ENCODE measurements at regions not wholly inside any gene's neighbourhood (a gene's known extent, or its start where the extent isn't known, plus 50 kb on each side); places are given as distances from the start of the nearest gene placed in this dataset.
"Not testable (repeated sequence)": the region's sequence is repeated elsewhere in the genome, so short reads cannot be mapped to it uniquely, and the experiment has no call there.

- TF ChIP-seq CTCF, POLR2A, EP300 (IDR thresholded peaks at IDR 0.05): not testable (repeated sequence)
Measured at GRCh38 chr20:6658909-6659308, 108.6 kb upstream of the BMP2 start.
